Liver (tissue), 8 donors: ENCODE measurements at regions not wholly inside any gene's neighbourhood (a gene's known extent, or its start where the extent isn't known, plus 50 kb on each side); places are given as distances from the start of the nearest gene placed in this dataset.

Experiments used
- DNase-seq: peaks from one replicate; pipeline ENCODE4 v3.0.0-alpha.2; 2017; ENCODE audit warnings: low spot score
- H3K27ac ChIP-seq, 2 donors: one replicate each; pipeline ENCODE4 v1.7.0; 2013; ENCODE audit warnings: inconsistent platforms in 2 of 2, low read length in 2 of 2, control low read depth in 1 of 2, low read depth in 1 of 2, mild to moderate bottlenecking in 1 of 2
- H3K27me3 ChIP-seq, 4 donors: one replicate each; pipeline versions ENCODE4 v1.6.1 to v1.7.0; 2013; ENCODE audit warnings: low read length in 3 of 4, inconsistent platforms in 1 of 4, mild to moderate bottlenecking in 1 of 4, moderate library complexity in 1 of 4; ENCODE audit not compliant: control insufficient read depth in 4 of 4, insufficient read depth in 4 of 4
- H3K36me3 ChIP-seq, 4 donors: one replicate each; pipeline versions ENCODE4 v1.6.1 to v1.7.0; 2013; ENCODE audit warnings: low read length in 3 of 4, mild to moderate bottlenecking in 3 of 4, low read depth in 1 of 4, moderate library complexity in 1 of 4; ENCODE audit not compliant: control insufficient read depth in 4 of 4, insufficient read depth in 3 of 4
- H3K4me1 ChIP-seq, 4 donors: one replicate each; pipeline versions ENCODE4 v1.6.1 to v1.7.0; 2013; ENCODE audit warnings: low read length in 3 of 4, mild to moderate bottlenecking in 3 of 4, moderate library complexity in 1 of 4; ENCODE audit not compliant: control insufficient read depth in 4 of 4, insufficient read depth in 4 of 4
- H3K4me3 ChIP-seq, 3 donors: one replicate each; pipeline versions ENCODE4 v1.6.1 to v1.7.0; 2013; ENCODE audit warnings: low read length in 3 of 3, control low read depth in 1 of 3, low read depth in 1 of 3, mild to moderate bottlenecking in 1 of 3
- H3K9ac ChIP-seq, 2 donors: one replicate each; pipeline ENCODE4 v1.7.0; 2013; ENCODE audit warnings: low read length in 2 of 2, mild to moderate bottlenecking in 2 of 2, moderate library complexity in 2 of 2, control low read depth in 1 of 2, low read depth in 1 of 2
- H3K9me3 ChIP-seq, 4 donors: one replicate each; pipeline versions ENCODE4 v1.6.1 to v1.7.0; 2013; ENCODE audit warnings: low read length in 3 of 4; ENCODE audit not compliant: control insufficient read depth in 4 of 4
- CTCF ChIP-seq: fragments of 150-350 bp; IDR thresholded peaks from 2 replicates; pipeline ENCODE4 v1.5.1; 2017; ENCODE audit warnings: improper control_type of control experiment, low read depth, low read length; ENCODE audit not compliant: missing input control
- EGR1 ChIP-seq, 2 donors: IDR thresholded peaks; 2 replicates each; pipeline ENCODE4 v1.6.1; 2016 to 2018; ENCODE audit warnings: antibody characterized with exemption in 2 of 2, low read depth in 2 of 2
- FOXA1 ChIP-seq: IDR thresholded peaks from 2 replicates; pipeline ENCODE4 v1.6.1; 2016; ENCODE audit warnings: antibody characterized with exemption
- GABPA ChIP-seq, 2 donors: IDR thresholded peaks in 1 of 2; conservative IDR thresholded peaks in 1 of 2; 2 replicates each; pipeline ENCODE4 v1.6.1; 2016; ENCODE audit warnings: antibody characterized with exemption in 2 of 2, mild to moderate bottlenecking in 1 of 2, moderate library complexity in 1 of 2
- HNF4A ChIP-seq, 2 donors: conservative IDR thresholded peaks; 2 replicates each; pipeline ENCODE4 v1.6.1; 2016; ENCODE audit warnings: antibody characterized with exemption in 2 of 2, mild to moderate bottlenecking in 2 of 2
- HNF4G ChIP-seq: IDR thresholded peaks from 2 replicates; pipeline ENCODE4 v1.6.1; 2016; ENCODE audit warnings: antibody characterized with exemption
- RAD21 ChIP-seq, 2 donors: IDR thresholded peaks; 2 replicates each; pipeline ENCODE4 v1.6.1; 2016; ENCODE audit warnings: antibody characterized with exemption in 2 of 2, mild to moderate bottlenecking in 2 of 2
- REST ChIP-seq: IDR thresholded peaks from 2 replicates; pipeline ENCODE4 v1.6.1; 2016; ENCODE audit warnings: antibody characterized with exemption, mild to moderate bottlenecking
- RXRA ChIP-seq, 2 donors: IDR thresholded peaks; 2 replicates each; pipeline ENCODE4 v1.6.1; 2017 to 2018; ENCODE audit warnings: antibody characterized with exemption in 2 of 2, mild to moderate bottlenecking in 1 of 2
- TAF1 ChIP-seq: conservative IDR thresholded peaks from 2 replicates; pipeline ENCODE4 v1.6.1; 2016; ENCODE audit warnings: antibody characterized with exemption, mild to moderate bottlenecking
- ZBTB33 ChIP-seq: IDR thresholded peaks from 2 replicates; pipeline ENCODE4 v1.6.1; 2016; ENCODE audit warnings: antibody characterized with exemption
- WGBS: extraction: QIAGEN DNeasy Blood & Tissue Kit; methylation state at CpG from one replicate; pipeline ENCODE4 v1.1.7; 2013; 5-methylcytosine and 5-hydroxymethylcytosine counted together
- TF ChIP-seq, protein P1 (sequence below): IDR thresholded peaks from 2 replicates; pipeline ENCODE4 v1.6.1; 2016; ENCODE audit warnings: antibody characterized with exemption
- TF ChIP-seq, protein P2 (sequence below): IDR thresholded peaks from 2 replicates; pipeline ENCODE4 v1.6.1; 2016; ENCODE audit warnings: antibody characterized with exemption
- donor health status: healthy.
- donor health status: healthy.
- donor health status: healthy.
- donor health status: healthy.
- donor health status: healthy.

- no peak overlapping the region for H3K4me3 ChIP-seq
- H3K27me3 ChIP-seq, result no peaks in the 10 kb centered on the region
- TF ChIP-seq EGR1 (IDR thresholded peaks at IDR 0.05; ENCODE audit: low read depth in 2 of 2), result no peak
- peak; percentile 63 to 67 for TF ChIP-seq HNF4A (conservative IDR thresholded peaks at IDR 0.05)
- no peak for TF ChIP-seq HNF4G
- TF ChIP-seq RAD21 (IDR thresholded peaks at IDR 0.05), result no peak
- no peaks in the 10 kb centered on the region for H3K9me3 ChIP-seq
- no peak for DNase-seq
- WGBS, result 27% methylated on average over 1 of the region's 1 CpG
- no peaks in the 10 kb centered on the region for H3K36me3 ChIP-seq
- H3K9ac ChIP-seq, result no peak overlapping the region
- peaks cover 0 to 2% (median 0%) of the 10 kb centered on the region in 4 donors for H3K4me1 ChIP-seq
- no peak overlapping the region for H3K27ac ChIP-seq
Observed at GRCh38 chr7:112572669-112573301, 92.0 kb downstream of the LSMEM1 start.

DNA sequence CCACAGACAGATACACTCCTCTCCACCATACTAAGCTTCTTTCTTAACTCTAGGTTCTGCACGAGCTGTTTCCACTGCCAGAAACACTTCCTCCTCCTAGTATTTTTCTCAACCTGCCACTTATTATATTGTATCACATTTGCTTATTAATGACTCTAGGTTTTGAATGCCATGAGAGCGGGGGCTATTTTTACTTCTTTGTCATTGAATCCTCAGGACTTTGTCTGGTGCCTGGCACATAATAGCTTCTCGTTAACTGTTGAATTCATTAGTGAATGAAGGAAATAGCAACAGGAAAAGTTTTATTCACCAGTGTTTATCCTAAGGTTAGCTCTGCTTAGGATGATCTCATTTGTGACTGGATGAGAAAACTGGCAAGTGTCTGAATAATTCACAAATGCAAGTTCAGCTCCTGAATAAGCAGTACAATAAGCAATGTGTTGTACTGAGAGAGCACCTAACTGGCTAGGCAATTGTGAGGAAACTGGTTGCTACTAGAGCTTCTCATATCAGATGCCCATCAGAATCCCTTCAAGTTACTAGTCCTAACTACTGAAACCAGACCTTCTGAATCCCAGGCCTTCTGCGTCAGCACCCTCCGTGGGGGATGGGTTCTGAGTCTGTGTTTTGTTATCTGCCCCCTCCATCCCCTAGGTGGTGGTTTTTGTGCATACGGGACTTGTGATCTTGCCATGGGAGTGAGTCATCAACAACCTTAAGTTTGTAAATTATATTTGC lies 92.7 kb downstream of the LSMEM1 start:
- no peak overlapping the region for H3K4me3 ChIP-seq
- 68% methylated on average over 6 of the region's 6 CpGs for WGBS
- H3K9ac ChIP-seq, result no peak overlapping the region
- no peaks in the 10 kb centered on the region for H3K9me3 ChIP-seq
- H3K36me3 ChIP-seq, result no peaks in the 10 kb centered on the region
- no peak overlapping the region for H3K27ac ChIP-seq
- no peak for TF ChIP-seq CTCF
- TF ChIP-seq RXRA (IDR thresholded peaks at IDR 0.05), result no peak
- TF ChIP-seq FOXA1, result no peak
- no peak for TF ChIP-seq TAF1
- no peak for TF ChIP-seq EGR1 (IDR thresholded peaks at IDR 0.05; ENCODE audit: low read depth in 2 of 2)
- TF ChIP-seq, protein P1, sequence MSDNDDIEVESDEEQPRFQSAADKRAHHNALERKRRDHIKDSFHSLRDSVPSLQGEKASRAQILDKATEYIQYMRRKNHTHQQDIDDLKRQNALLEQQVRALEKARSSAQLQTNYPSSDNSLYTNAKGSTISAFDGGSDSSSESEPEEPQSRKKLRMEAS, result no peak
- TF ChIP-seq, protein P2, sequence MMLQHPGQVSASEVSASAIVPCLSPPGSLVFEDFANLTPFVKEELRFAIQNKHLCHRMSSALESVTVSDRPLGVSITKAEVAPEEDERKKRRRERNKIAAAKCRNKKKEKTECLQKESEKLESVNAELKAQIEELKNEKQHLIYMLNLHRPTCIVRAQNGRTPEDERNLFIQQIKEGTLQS, result no peak
- no peak for TF ChIP-seq ZBTB33
- H3K27me3 ChIP-seq, result no peaks in the 10 kb centered on the region
- peaks cover 0 to 2% (median 0%) of the 10 kb centered on the region in 4 donors for H3K4me1 ChIP-seq
- no peak for DNase-seq

DNA sequence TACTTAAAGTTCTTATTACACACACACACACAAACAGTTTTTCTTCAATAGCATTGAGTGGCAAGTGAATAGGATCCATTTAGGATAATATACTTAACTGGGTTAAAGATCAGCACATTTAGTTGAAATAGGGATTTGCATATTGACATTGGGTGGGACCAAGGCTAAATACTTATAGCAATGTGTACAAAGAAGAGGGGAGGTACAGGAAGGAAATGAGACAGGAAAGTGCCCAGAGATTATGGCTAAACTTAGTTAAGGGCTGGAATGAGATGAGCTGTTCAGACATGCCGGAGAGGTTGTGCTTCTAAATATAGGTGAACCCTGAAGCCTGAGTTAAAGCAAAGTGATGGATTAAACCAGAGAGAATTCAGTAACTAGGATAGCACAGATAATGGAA lies 95.1 kb downstream of the LSMEM1 start:
- H3K27me3 ChIP-seq, result no peaks in the 10 kb centered on the region
- H3K9ac ChIP-seq, result no peak overlapping the region
- H3K36me3 ChIP-seq, result no peaks in the 10 kb centered on the region
- H3K4me1 ChIP-seq, result peaks cover 0 to 2% (median 0%) of the 10 kb centered on the region in 4 donors
- H3K27ac ChIP-seq, result no peak overlapping the region
- DNase-seq, result no peak
- H3K4me3 ChIP-seq, result no peak overlapping the region
- WGBS, result 67% methylated on average over 1 of the region's 1 CpG
- no peaks in the 10 kb centered on the region for H3K9me3 ChIP-seq
- TF ChIP-seq CTCF (no peak), RAD21 (IDR thresholded peaks at IDR 0.05) (no peak), EGR1 (IDR thresholded peaks at IDR 0.05; ENCODE audit: low read depth in 2 of 2) (no peak), REST (no peak), GABPA (IDR thresholded peaks at IDR 0.05 in 1 of 2, conservative IDR thresholded peaks at IDR 0.05 in 1 of 2) (no peak), HNF4A (conservative IDR thresholded peaks at IDR 0.05) (no peak), FOXA1 (no peak)
- TF ChIP-seq, protein P2, result no peak
- TF ChIP-seq, protein P1, result no peak
